ENCODE measurements at regions not wholly inside any gene's neighbourhood (a gene's known extent, or its start where the extent isn't known, plus 50 kb on each side); places are given as distances from the start of the nearest gene placed in this dataset.

- no peak for DNase-seq
Measured at GRCh38 chr2:64769392-64770044, 115.8 kb upstream of the SERTAD2 start.

- DNase-seq, result no peak
Measured at GRCh38 chr2:64770137-64770780, 116.5 kb upstream of the SERTAD2 start.

- DNase-seq, result no peak
Measured at GRCh38 chr2:64770781-64771334, 117.1 kb upstream of the SERTAD2 start.

GRCh38 chr2:64771737-64772136 lies 118.0 kb upstream of the SERTAD2 start:
- DNase-seq, result no peak

- DNase-seq, result no peak
Measured at GRCh38 chr2:64773461-64774118, 119.9 kb upstream of the SERTAD2 start.

GRCh38 chr2:64777841-64778240 lies 124.1 kb upstream of the SERTAD2 start:
- no peak for DNase-seq

GRCh38 chr2:64779117-64779690 lies 125.5 kb upstream of the SERTAD2 start:
- no peak for DNase-seq

- DNase-seq, result no peak
Measured at GRCh38 chr2:64780041-64780440, 126.3 kb upstream of the SERTAD2 start.

- no peak for DNase-seq
Measured at GRCh38 chr2:64781711-64782390, 128.1 kb upstream of the SERTAD2 start.

- no peak for DNase-seq
Measured at GRCh38 chr2:64784168-64785061, 130.7 kb upstream of the SERTAD2 start.

- no peak for DNase-seq
Measured at GRCh38 chr2:64785245-64785644, 131.5 kb upstream of the SERTAD2 start.

GRCh38 chr2:64786343-64787018 lies 132.8 kb upstream of the SERTAD2 start:
- DNase-seq, result no peak

- no peak for DNase-seq
Measured at GRCh38 chr2:64787019-64787365, 133.3 kb upstream of the SERTAD2 start.

- no peak for DNase-seq
Measured at GRCh38 chr2:64787698-64788097, 134.0 kb upstream of the SERTAD2 start.

- DNase-seq, result no peak
Measured at GRCh38 chr2:64789466-64790320, 136.0 kb upstream of the SERTAD2 start.

GRCh38 chr2:64792300-64792699 lies 138.6 kb upstream of the SERTAD2 start:
- no peak for DNase-seq

GRCh38 chr2:64792995-64793639 lies 139.4 kb upstream of the SERTAD2 start:
- no peak for DNase-seq

- DNase-seq, result no peak
Measured at GRCh38 chr2:64793701-64794100, 140.0 kb upstream of the SERTAD2 start.

GRCh38 chr2:64794426-64794995 lies 140.8 kb upstream of the SERTAD2 start:
- DNase-seq, result no peak
